GM12878 (cell line): ENCODE measurements at regions not wholly inside any gene's neighbourhood (a gene's known extent, or its start where the extent isn't known, plus 50 kb on each side); places are given as distances from the start of the nearest gene placed in this dataset.

Experiments used
- ATAC-seq: fragments of 200-7000 bp; cut with Tn5 transposase; 3 replicates; pipeline ENCODE4 v1.9.1; 2020; ENCODE audit warnings: mild to moderate bottlenecking, moderate library complexity
- BruUV-seq: library from RNA; stranded (reverse); fragments of 400-500 nt; replicated peaks from 2 replicates; lab custom pipeline; 2021; lab: Mats Ljungman, UMichigan
- CTCF ChIA-PET: fragments of 300-600 bp; sonication (Branson Sonifier 250); formaldehyde crosslinking; extraction: SDS; loops from one replicate; lab custom pipeline; 2021; ENCODE audit warnings: inconsistent platforms; lab: Yijun Ruan, JAX
- POLR2A ChIA-PET: fragments of 350-600 bp; formaldehyde crosslinking; extraction: SDS; loops from one replicate; lab custom pipeline; 2021; ENCODE audit warnings: inconsistent platforms; lab: Charles Lee
- RAD21 ChIA-PET: fragments of 300-600 bp; sonication (Branson Sonifier 250); formaldehyde crosslinking; loops from one replicate; lab custom pipeline; 2023; ENCODE audit warnings: antibody characterized with exemption; ENCODE audit not compliant: unreplicated experiment; lab: Charles Lee
- SMC1A ChIA-PET: fragments of 300-600 bp; sonication (Branson Sonifier 250); formaldehyde crosslinking; loops from one replicate; lab custom pipeline; 2023; ENCODE audit not compliant: unreplicated experiment, uncharacterized antibody; lab: Charles Lee
- DNase-seq: peaks from one replicate; pipeline ENCODE4 v3.0.0-alpha.2; 2011; ENCODE audit warnings: low read depth, low spot score
- FAIRE-seq: peaks from 3 replicates; lab custom pipeline; 2011; peaks lifted over from hg19 to GRCh38; lab: Jason Lieb, UNC
- H2AFZ ChIP-seq: 2 replicates; pipeline ENCODE4 v1.6.0; 2011; ENCODE audit warnings: low read depth, low read length, control low read depth; ENCODE audit not compliant: control insufficient read depth
- H3K27ac ChIP-seq: 2 replicates; pipeline ENCODE4 v1.5.1; 2011; ENCODE audit warnings: control low read depth; ENCODE audit not compliant: control insufficient read depth, insufficient read depth
- H3K27me3 ChIP-seq, 2 experiments: replicated peaks in 1 of 2; 2 replicates each; pipeline versions ENCODE4 v1.6.0 to v1.6.1; 2011; ENCODE audit warnings: low read length in 1 of 2; ENCODE audit not compliant: control insufficient read depth in 2 of 2, insufficient read depth in 2 of 2
- H3K36me3 ChIP-seq, 2 experiments: 2 replicates each; pipeline ENCODE4 v1.5.1; 2011; ENCODE audit warnings: low read length in 1 of 2; ENCODE audit not compliant: control insufficient read depth in 2 of 2, insufficient read depth in 2 of 2
- H3K4me1 ChIP-seq: 2 replicates; pipeline ENCODE4 v1.6.1; 2011; ENCODE audit warnings: mild to moderate bottlenecking, low read length, moderate library complexity, mixed read lengths; ENCODE audit not compliant: control insufficient read depth, insufficient read depth
- H3K4me2 ChIP-seq: 2 replicates; pipeline ENCODE4 v1.6.0; 2011; ENCODE audit warnings: control low read depth; ENCODE audit not compliant: control insufficient read depth, insufficient read depth
- H3K4me3 ChIP-seq: fragments of 200-600 bp; sonication (generic); 2 replicates; pipeline ENCODE4 v1.5.1; 2016
- H3K79me2 ChIP-seq: 2 replicates; pipeline ENCODE4 v1.6.0; 2011; ENCODE audit warnings: low read length; ENCODE audit not compliant: control insufficient read depth, insufficient read depth
- H3K9ac ChIP-seq: 2 replicates; pipeline ENCODE4 v1.8.0; 2011; ENCODE audit warnings: low read length, control low read depth, mixed read lengths; ENCODE audit not compliant: control insufficient read depth, insufficient read depth
- H3K9me3 ChIP-seq: replicated peaks from 3 replicates; pipeline ENCODE4 v1.5.1; 2011; ENCODE audit warnings: mild to moderate bottlenecking, low read length; ENCODE audit not compliant: control insufficient read depth, insufficient read depth
- H4K20me1 ChIP-seq: 2 replicates; pipeline ENCODE4 v1.6.0; 2011; ENCODE audit not compliant: control insufficient read depth, insufficient read depth
- CBX3 ChIP-seq: fragments of 200-600 bp; sonication (generic); IDR thresholded peaks from 2 replicates; pipeline ENCODE4 v1.6.1; 2016; ENCODE audit warnings: low read depth, borderline replicate concordance
- E2F4 ChIP-seq: IDR thresholded peaks from 2 replicates; pipeline ENCODE4 v1.6.1; 2012; ENCODE audit warnings: low read depth, low read length, improper control_type of control experiment
- E4F1 ChIP-seq: fragments of 450-650 bp; IDR thresholded peaks from 2 replicates; pipeline ENCODE4 v1.6.1; 2018; ENCODE audit warnings: borderline replicate concordance, mild to moderate bottlenecking; ENCODE audit not compliant: partially characterized antibody
- EP300 ChIP-seq, 2 experiments: fragments of 150-350 bp in 1 of 2; IDR thresholded peaks; 2 replicates each; pipeline ENCODE4 v1.6.1; 2011 to 2012; ENCODE audit warnings: low read depth in 2 of 2, low read length in 2 of 2, borderline replicate concordance in 1 of 2, improper control_type of control experiment in 1 of 2, inconsistent platforms in 1 of 2; ENCODE audit not compliant: control insufficient read depth in 1 of 2
- HDGF ChIP-seq: fragments of 450-650 bp; IDR thresholded peaks from 2 replicates; pipeline ENCODE4 v1.6.1; 2016; ENCODE audit warnings: antibody characterized with exemption
- JUND ChIP-seq: IDR thresholded peaks from 2 replicates; pipeline ENCODE4 v1.6.1; 2012; ENCODE audit warnings: low read depth, mild to moderate bottlenecking, low read length, improper control_type of control experiment, moderate library complexity
- NFIC ChIP-seq: IDR thresholded peaks from 2 replicates; pipeline ENCODE4 v1.6.1; 2012; ENCODE audit warnings: low read depth, mild to moderate bottlenecking, inconsistent platforms, low read length, moderate library complexity
- NR2F1 ChIP-seq: fragments of 450-650 bp; conservative IDR thresholded peaks from 2 replicates; pipeline ENCODE4 v1.6.1; 2017; ENCODE audit warnings: mild to moderate bottlenecking
- PAX8 ChIP-seq: fragments of 450-650 bp; IDR thresholded peaks from 2 replicates; pipeline ENCODE4 v1.6.1; 2017; ENCODE audit warnings: mild to moderate bottlenecking, moderate library complexity
- RAD21 ChIP-seq: IDR thresholded peaks from 2 replicates; pipeline ENCODE4 v1.6.1; 2011; ENCODE audit warnings: mild to moderate bottlenecking, low read depth, low read length, moderate library complexity; ENCODE audit not compliant: insufficient read depth
- RELA ChIP-seq: fragments of 450-650 bp; IDR thresholded peaks from 2 replicates; pipeline ENCODE4 v1.8.0; 2014; ENCODE audit warnings: borderline replicate concordance; ENCODE audit not compliant: partially characterized antibody
- SREBF1 ChIP-seq: IDR thresholded peaks from 2 replicates; pipeline ENCODE4 v1.6.1; 2012; ENCODE audit warnings: mild to moderate bottlenecking, low read length
- SUZ12 ChIP-seq: fragments of 200-600 bp; sonication (generic); IDR thresholded peaks from one replicate; pipeline ENCODE4 v1.6.1; 2018; ENCODE audit warnings: antibody characterized with exemption, mild to moderate bottlenecking; ENCODE audit not compliant: unreplicated experiment
- ZNF384 ChIP-seq: IDR thresholded peaks from 2 replicates; pipeline ENCODE4 v1.6.1; 2012; ENCODE audit warnings: low read depth, mild to moderate bottlenecking, low read length, improper control_type of control experiment, borderline replicate concordance
- WGBS: methylation state at CpG from one replicate; pipeline ENCODE4 v1.1.6; 2016; ENCODE audit warnings: low lambda C conversion rate; ENCODE audit not compliant: insufficient replicate concordance, insufficient coverage; ENCODE audit errors: missing lambda C conversion rate; 5-methylcytosine and 5-hydroxymethylcytosine counted together
- in situ Hi-C: fragments of 300-500 bp; cut with MboI; formaldehyde crosslinking; loops from 9 replicates; pipeline ENCODE4 v1.14.3; 2018; ENCODE audit warnings: mixed read lengths
- intact Hi-C: fragments of 100-400 bp; cut with micrococcal nuclease; formaldehyde crosslinking; loops from one replicate; pipeline ENCODE4 v1.14.2; 2022; ENCODE audit not compliant: unreplicated experiment

- no peak for TF ChIP-seq E4F1
- TF ChIP-seq E2F4: no peak
- no peak for TF ChIP-seq NFIC
- TF ChIP-seq SUZ12: no peak
- TF ChIP-seq NR2F1: no peak
- TF ChIP-seq, all 136 proteins: peak for 0
Observed at GRCh38 chr10:130421909-130422308, 285.7 kb downstream of the GLRX3 start (continued).

GRCh38 chr10:130422366-130423324, 286.5 kb downstream of the GLRX3 start:
- ATAC-seq (no peak), FAIRE-seq (no peak), DNase-seq (no peak)
- RAD21 ChIA-PET: no interaction called here
- Histone ChIP-seq H3K4me2 (no peak overlapping the region), H3K9me3 (no peaks in the 10 kb centered on the region), H3K4me3 (no peak overlapping the region), H3K79me2 (no peaks in the 10 kb centered on the region), H3K36me3 (no peaks in the 10 kb centered on the region), H3K9ac (no peak overlapping the region), H3K27ac (no peak overlapping the region), H3K27me3 (no peaks in the 10 kb centered on the region), H3K4me1 (no peaks in the 10 kb centered on the region), H2AFZ (no peak overlapping the region), H4K20me1 (no peaks in the 10 kb centered on the region)
- CTCF ChIA-PET: no interaction called here
- 41% methylated on average over 12 of the region's 12 CpGs for WGBS
- intact Hi-C loops (no loop called here), in situ Hi-C loops (no loop called here)
- SMC1A ChIA-PET: no interaction called here
- BruUV-seq: no TSS peak
- POLR2A ChIA-PET: no interaction called here
- TF ChIP-seq EP300 (IDR thresholded peaks at IDR 0.05; ENCODE audit: borderline replicate concordance in 1 of 2, control insufficient read depth in 1 of 2, low read depth in 2 of 2, low read length in 2 of 2): no peak
- no peak for TF ChIP-seq HDGF
- no peak for TF ChIP-seq PAX8
- no peak for TF ChIP-seq JUND
- no peak for TF ChIP-seq SREBF1
- TF ChIP-seq RELA: no peak
- TF ChIP-seq CBX3: no peak
- TF ChIP-seq RAD21: no peak
- no peak for TF ChIP-seq E4F1
- no peak for TF ChIP-seq ZNF384
